Memory B cell (primary cell): ENCODE measurements at regions not wholly inside any gene's neighbourhood (a gene's known extent, or its start where the extent isn't known, plus 50 kb on each side); places are given as distances from the start of the nearest gene placed in this dataset.
A peak's percentile ranks its signal among the peaks of the same experiment; 100 is the strongest.

ENCODE experiments used
- ATAC-seq: fragments of 150-1000 bp; cut with Tn5 transposase; 2 replicates; pipeline ENCODE4 v1.10.0; 2021; ENCODE audit warnings: low read depth, mild to moderate bottlenecking, moderate library complexity
- DNase-seq, 2 donors: peaks; one replicate each; pipeline ENCODE4 v3.0.0; 2022; ENCODE audit warnings: low spot score in 2 of 2
- H3K27ac Mint-ChIP-seq: one replicate; pipeline ENCODE4 v1.8.0; 2022; ENCODE audit warnings: mild to moderate bottlenecking, moderate library complexity, mixed read lengths
- H3K27me3 Mint-ChIP-seq: one replicate; pipeline ENCODE4 v1.8.0; 2022; ENCODE audit warnings: mixed read lengths
- H3K36me3 Mint-ChIP-seq: one replicate; pipeline ENCODE4 v1.8.0; 2022; ENCODE audit warnings: mild to moderate bottlenecking, mixed read lengths
- H3K4me1 Mint-ChIP-seq: one replicate; pipeline ENCODE4 v1.8.0; 2022; ENCODE audit warnings: mixed read lengths
- H3K4me3 Mint-ChIP-seq: one replicate; pipeline ENCODE4 v1.8.0; 2022; ENCODE audit warnings: mild to moderate bottlenecking, moderate library complexity, mixed read lengths
- H3K9me3 Mint-ChIP-seq: one replicate; pipeline ENCODE4 v1.8.0; 2022; ENCODE audit warnings: mixed read lengths

GRCh38 chr9:78595200-78595945 lies 298.4 kb downstream of the PSAT1 start:
- no peak for ATAC-seq
- Mint-ChIP-seq H3K4me3 (no peak overlapping the region), H3K27ac (no peak overlapping the region)

GRCh38 chr9:78596346-78596745 lies 299.4 kb downstream of the PSAT1 start:
- H3K4me3 Mint-ChIP-seq, result no peak overlapping the region
- no peak overlapping the region for H3K27ac Mint-ChIP-seq
- ATAC-seq (no peak), DNase-seq (no peak)
- H3K36me3 Mint-ChIP-seq, result no peaks in the 10 kb centered on the region
- H3K4me1 Mint-ChIP-seq, result no peaks in the 10 kb centered on the region
- H3K27me3 Mint-ChIP-seq, result peaks cover 8% of the 10 kb centered on the region
- H3K9me3 Mint-ChIP-seq, result no peaks in the 10 kb centered on the region

More at GRCh38 chr9:78595200-78595945, 298.4 kb downstream of the PSAT1 start:
- H3K27me3 Mint-ChIP-seq, result peaks cover 8% of the 10 kb centered on the region
- no peaks in the 10 kb centered on the region for H3K9me3 Mint-ChIP-seq
- no peaks in the 10 kb centered on the region for H3K4me1 Mint-ChIP-seq
- H3K36me3 Mint-ChIP-seq, result no peaks in the 10 kb centered on the region
- no peak for DNase-seq

- Mint-ChIP-seq H3K4me3 (no peak overlapping the region), H3K27ac (no peak overlapping the region), H3K4me1 (peaks cover 2% of the 10 kb centered on the region), H3K9me3 (no peaks in the 10 kb centered on the region), H3K36me3 (no peaks in the 10 kb centered on the region), H3K27me3 (peaks cover 9% of the 10 kb centered on the region)
- ATAC-seq, result no peak
- DNase-seq, result no peak
Observed at GRCh38 chr9:78598120-78598519, 301.2 kb downstream of the PSAT1 start.

GRCh38 chr9:78599926-78600325 lies 303.0 kb downstream of the PSAT1 start:
- Mint-ChIP-seq H3K9me3 (no peaks in the 10 kb centered on the region), H3K27ac (no peak overlapping the region), H3K4me3 (no peak overlapping the region), H3K36me3 (no peaks in the 10 kb centered on the region), H3K27me3 (peaks cover 9% of the 10 kb centered on the region), H3K4me1 (peaks cover 6% of the 10 kb centered on the region)
- no peak for DNase-seq
- no peak for ATAC-seq

GRCh38 chr9:78601957-78602565 lies 305.1 kb downstream of the PSAT1 start:
- Mint-ChIP-seq H3K4me3 (no peak overlapping the region), H3K27me3 (peaks cover 7% of the 10 kb centered on the region), H3K4me1 (peaks cover 6% of the 10 kb centered on the region), H3K9me3 (no peaks in the 10 kb centered on the region), H3K36me3 (no peaks in the 10 kb centered on the region), H3K27ac (no peak overlapping the region)
- ATAC-seq (no peak), DNase-seq (peak; percentile 26 to 30)

- H3K36me3 Mint-ChIP-seq, result no peaks in the 10 kb centered on the region
- ATAC-seq (no peak), DNase-seq (no peak)
- peak overlapping the region; percentile 32 for H3K27ac Mint-ChIP-seq
- peaks cover 6% of the 10 kb centered on the region for H3K4me1 Mint-ChIP-seq
- H3K4me3 Mint-ChIP-seq, result no peak overlapping the region
- H3K27me3 Mint-ChIP-seq, result peaks cover 2% of the 10 kb centered on the region
- H3K9me3 Mint-ChIP-seq, result peaks cover 2% of the 10 kb centered on the region
Observed at GRCh38 chr9:78605041-78606000, 308.4 kb downstream of the PSAT1 start.

GRCh38 chr9:78606001-78606379 lies 309.1 kb downstream of the PSAT1 start:
- Mint-ChIP-seq H3K4me3 (no peak overlapping the region), H3K9me3 (peaks cover 2% of the 10 kb centered on the region), H3K27me3 (peaks cover 2% of the 10 kb centered on the region), H3K4me1 (peaks cover 6% of the 10 kb centered on the region), H3K36me3 (no peaks in the 10 kb centered on the region), H3K27ac (no peak overlapping the region)
- DNase-seq (no peak), ATAC-seq (no peak)

- Mint-ChIP-seq H3K9me3 (peaks cover 2% of the 10 kb centered on the region), H3K4me1 (peaks cover 6% of the 10 kb centered on the region), H3K36me3 (no peaks in the 10 kb centered on the region), H3K4me3 (no peak overlapping the region), H3K27ac (no peak overlapping the region), H3K27me3 (peaks cover 2% of the 10 kb centered on the region)
- DNase-seq (no peak), ATAC-seq (peak; percentile 29)
Observed at GRCh38 chr9:78607853-78608252, 310.9 kb downstream of the PSAT1 start.

GRCh38 chr9:78609450-78609849 lies 312.5 kb downstream of the PSAT1 start:
- DNase-seq, result no peak
- Mint-ChIP-seq H3K4me3 (no peak overlapping the region), H3K36me3 (no peaks in the 10 kb centered on the region), H3K9me3 (peaks cover 2% of the 10 kb centered on the region), H3K27me3 (no peaks in the 10 kb centered on the region), H3K27ac (no peak overlapping the region), H3K4me1 (peaks cover 3% of the 10 kb centered on the region)
- ATAC-seq, result no peak

GRCh38 chr9:78612091-78612490 lies 315.2 kb downstream of the PSAT1 start:
- no peak overlapping the region for H3K27ac Mint-ChIP-seq
- H3K4me3 Mint-ChIP-seq, result no peak overlapping the region
- no peaks in the 10 kb centered on the region for H3K4me1 Mint-ChIP-seq
- ATAC-seq (no peak), DNase-seq (no peak)
- no peaks in the 10 kb centered on the region for H3K27me3 Mint-ChIP-seq
- H3K36me3 Mint-ChIP-seq, result no peaks in the 10 kb centered on the region
- H3K9me3 Mint-ChIP-seq, result peaks cover 2% of the 10 kb centered on the region

GRCh38 chr9:78613006-78613405 lies 316.1 kb downstream of the PSAT1 start:
- Mint-ChIP-seq H3K4me3 (no peak overlapping the region), H3K27me3 (no peaks in the 10 kb centered on the region), H3K27ac (no peak overlapping the region), H3K36me3 (no peaks in the 10 kb centered on the region), H3K4me1 (no peaks in the 10 kb centered on the region), H3K9me3 (no peaks in the 10 kb centered on the region)
- DNase-seq, result no peak
- no peak for ATAC-seq

- no peaks in the 10 kb centered on the region for H3K36me3 Mint-ChIP-seq
- H3K27me3 Mint-ChIP-seq, result no peaks in the 10 kb centered on the region
- H3K27ac Mint-ChIP-seq, result no peak overlapping the region
- H3K9me3 Mint-ChIP-seq, result no peaks in the 10 kb centered on the region
- no peaks in the 10 kb centered on the region for H3K4me1 Mint-ChIP-seq
- no peak for ATAC-seq
- H3K4me3 Mint-ChIP-seq, result no peak overlapping the region
- no peak for DNase-seq
Observed at GRCh38 chr9:78614892-78615291, 318.0 kb downstream of the PSAT1 start.

- no peak overlapping the region for H3K27ac Mint-ChIP-seq
- no peaks in the 10 kb centered on the region for H3K27me3 Mint-ChIP-seq
- ATAC-seq (no peak), DNase-seq (no peak)
- H3K4me3 Mint-ChIP-seq, result no peak overlapping the region
- H3K9me3 Mint-ChIP-seq, result no peaks in the 10 kb centered on the region
- no peaks in the 10 kb centered on the region for H3K36me3 Mint-ChIP-seq
- H3K4me1 Mint-ChIP-seq, result no peaks in the 10 kb centered on the region
Observed at GRCh38 chr9:78615372-78615771, 318.4 kb downstream of the PSAT1 start.

- H3K36me3 Mint-ChIP-seq, result no peaks in the 10 kb centered on the region
- ATAC-seq (no peak), DNase-seq (no peak)
- no peak overlapping the region for H3K4me3 Mint-ChIP-seq
- H3K27ac Mint-ChIP-seq, result no peak overlapping the region
- no peaks in the 10 kb centered on the region for H3K9me3 Mint-ChIP-seq
- no peaks in the 10 kb centered on the region for H3K27me3 Mint-ChIP-seq
- no peaks in the 10 kb centered on the region for H3K4me1 Mint-ChIP-seq
Observed at GRCh38 chr9:78618735-78619134, 321.8 kb downstream of the PSAT1 start.
